ENCODE measurements at regions not wholly inside any gene's neighbourhood (a gene's known extent, or its start where the extent isn't known, plus 50 kb on each side); places are given as distances from the start of the nearest gene placed in this dataset.
A peak's percentile ranks its signal among the peaks of the same experiment; 100 is the strongest.

DNA sequence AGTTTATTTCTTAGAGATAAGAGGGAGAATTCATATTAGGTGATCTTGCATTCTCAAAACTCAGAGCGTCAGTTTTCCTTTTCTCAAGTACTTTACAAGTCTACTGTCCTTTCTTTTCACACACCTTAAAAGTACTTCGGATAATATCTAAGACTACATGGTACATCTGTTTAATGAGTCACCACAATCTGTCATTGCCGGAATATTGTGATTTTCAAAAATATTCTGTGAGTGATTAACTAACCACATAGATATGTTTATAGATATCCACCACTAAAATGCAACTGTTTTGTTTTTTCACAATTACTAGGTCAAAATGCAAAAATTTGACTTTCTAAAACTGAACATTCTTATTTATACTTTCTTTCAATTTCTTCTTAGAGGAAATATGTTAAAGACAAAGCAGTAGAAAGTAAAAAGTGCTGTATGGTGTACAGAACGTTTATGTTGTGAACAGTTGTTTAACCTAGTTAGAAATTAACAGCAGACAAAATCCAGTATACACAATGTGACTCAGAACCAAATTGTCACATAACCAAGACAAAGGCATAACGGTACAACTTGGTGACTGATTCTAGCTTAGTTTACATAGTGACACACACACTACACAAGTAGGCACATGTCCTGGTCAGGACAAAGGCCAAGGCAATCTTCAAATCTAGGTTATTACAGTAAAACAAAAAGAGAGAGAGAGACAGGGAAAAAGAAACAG lies 482.9 kb downstream of the NAF1 start:
- TF ChIP-seq, protein P1, sequence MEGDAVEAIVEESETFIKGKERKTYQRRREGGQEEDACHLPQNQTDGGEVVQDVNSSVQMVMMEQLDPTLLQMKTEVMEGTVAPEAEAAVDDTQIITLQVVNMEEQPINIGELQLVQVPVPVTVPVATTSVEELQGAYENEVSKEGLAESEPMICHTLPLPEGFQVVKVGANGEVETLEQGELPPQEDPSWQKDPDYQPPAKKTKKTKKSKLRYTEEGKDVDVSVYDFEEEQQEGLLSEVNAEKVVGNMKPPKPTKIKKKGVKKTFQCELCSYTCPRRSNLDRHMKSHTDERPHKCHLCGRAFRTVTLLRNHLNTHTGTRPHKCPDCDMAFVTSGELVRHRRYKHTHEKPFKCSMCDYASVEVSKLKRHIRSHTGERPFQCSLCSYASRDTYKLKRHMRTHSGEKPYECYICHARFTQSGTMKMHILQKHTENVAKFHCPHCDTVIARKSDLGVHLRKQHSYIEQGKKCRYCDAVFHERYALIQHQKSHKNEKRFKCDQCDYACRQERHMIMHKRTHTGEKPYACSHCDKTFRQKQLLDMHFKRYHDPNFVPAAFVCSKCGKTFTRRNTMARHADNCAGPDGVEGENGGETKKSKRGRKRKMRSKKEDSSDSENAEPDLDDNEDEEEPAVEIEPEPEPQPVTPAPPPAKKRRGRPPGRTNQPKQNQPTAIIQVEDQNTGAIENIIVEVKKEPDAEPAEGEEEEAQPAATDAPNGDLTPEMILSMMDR (IDR thresholded peaks at IDR 0.05) = no peak
- DNase-seq (no peak), ATAC-seq (peak; percentile 98)
- H3K9me3 ChIP-seq = peaks cover 7% of the 10 kb centered on the region
- no peak overlapping the region for H3K4me3 ChIP-seq
- no peaks in the 10 kb centered on the region for H3K36me3 ChIP-seq (ENCODE audit: low read depth)
- intact Hi-C loops (cut with DNase I, micrococcal nuclease) = no loop called here
- no peaks in the 10 kb centered on the region for H3K4me1 ChIP-seq (ENCODE audit: low read depth)

- intact Hi-C loops (cut with DNase I, micrococcal nuclease) = no loop called here
- ATAC-seq (no peak), DNase-seq (no peak)
These were observed 484.0 kb downstream of the NAF1 start for GRCh38 chr4:162682651-162683050.

DNA sequence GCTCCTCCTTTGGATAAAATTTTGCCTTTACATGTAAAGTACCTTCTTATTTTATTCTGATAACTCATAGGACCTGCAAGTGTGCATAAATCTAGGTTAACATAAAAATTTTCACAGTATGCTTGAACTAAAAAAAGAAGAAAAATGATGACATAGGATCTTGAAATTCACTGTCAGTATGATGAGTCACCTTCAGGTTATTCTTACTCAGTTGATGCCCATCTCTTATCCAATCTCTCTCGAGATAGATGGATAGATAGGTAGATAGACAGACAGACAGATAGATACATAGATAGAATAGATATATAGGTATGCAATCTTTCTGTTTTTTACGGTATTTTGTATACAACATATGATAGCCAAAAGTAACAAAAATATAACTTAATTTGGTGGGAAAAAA lies 485.5 kb downstream of the NAF1 start:
- TF ChIP-seq, protein P1 (IDR thresholded peaks at IDR 0.05) = no peak
- intact Hi-C loops (cut with DNase I, micrococcal nuclease) = no loop called here
- no peaks in the 10 kb centered on the region for H3K4me1 ChIP-seq (ENCODE audit: low read depth)
- DNase-seq (no peak), ATAC-seq (no peak)
- H3K4me3 ChIP-seq = no peak overlapping the region
- H3K36me3 ChIP-seq (ENCODE audit: low read depth) = no peaks in the 10 kb centered on the region
- peaks cover 13% of the 10 kb centered on the region for H3K9me3 ChIP-seq

More at GRCh38 chr4:162682651-162683050, 484.0 kb downstream of the NAF1 start:
- Histone ChIP-seq H3K4me3 (no peak overlapping the region), H3K9me3 (peaks cover 13% of the 10 kb centered on the region), H3K36me3 (ENCODE audit: low read depth) (no peaks in the 10 kb centered on the region), H3K4me1 (ENCODE audit: low read depth) (no peaks in the 10 kb centered on the region)
- TF ChIP-seq, protein P1 (IDR thresholded peaks at IDR 0.05) = no peak

GRCh38 chr4:162675661-162676060 lies 491.0 kb downstream of the NAF1 start:
- Histone ChIP-seq H3K4me1 (ENCODE audit: low read depth) (no peaks in the 10 kb centered on the region), H3K9me3 (peaks cover 13% of the 10 kb centered on the region), H3K4me3 (no peak overlapping the region), H3K36me3 (ENCODE audit: low read depth) (no peaks in the 10 kb centered on the region)
- intact Hi-C loops (cut with DNase I, micrococcal nuclease) = no loop called here
- TF ChIP-seq, protein P1 (IDR thresholded peaks at IDR 0.05) = no peak
- ATAC-seq (no peak), DNase-seq (no peak)

DNA sequence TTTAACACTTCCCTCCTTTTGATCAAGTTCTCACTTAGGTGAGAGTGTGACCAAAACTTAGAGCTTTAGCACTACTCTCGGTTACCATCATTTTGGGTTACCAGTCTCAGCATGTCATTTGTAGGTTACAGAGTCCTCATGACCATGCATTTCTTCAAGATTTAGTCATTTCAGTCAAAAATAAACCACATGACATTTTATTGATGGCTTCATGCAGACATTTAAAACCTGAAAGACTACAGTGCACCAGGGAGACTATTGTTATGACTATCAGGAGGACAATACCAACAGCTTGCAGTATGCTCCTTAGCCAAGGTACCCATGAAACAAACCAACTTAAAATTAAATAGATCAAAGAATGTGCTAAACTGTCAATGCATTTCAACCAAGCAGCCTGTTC lies 498.1 kb upstream of the FSTL5 start:
- DNase-seq (no peak), ATAC-seq (no peak)
- Histone ChIP-seq H3K4me3 (no peak overlapping the region), H3K36me3 (ENCODE audit: low read depth) (no peaks in the 10 kb centered on the region), H3K4me1 (ENCODE audit: low read depth) (no peaks in the 10 kb centered on the region), H3K9me3 (no peaks in the 10 kb centered on the region)
- intact Hi-C loops (cut with DNase I, micrococcal nuclease) = no loop called here
- TF ChIP-seq, protein P1 (IDR thresholded peaks at IDR 0.05) = no peak
